ENCODE measurements at regions not wholly inside any gene's neighbourhood (a gene's known extent, or its start where the extent isn't known, plus 50 kb on each side); places are given as distances from the start of the nearest gene placed in this dataset.

DNA sequence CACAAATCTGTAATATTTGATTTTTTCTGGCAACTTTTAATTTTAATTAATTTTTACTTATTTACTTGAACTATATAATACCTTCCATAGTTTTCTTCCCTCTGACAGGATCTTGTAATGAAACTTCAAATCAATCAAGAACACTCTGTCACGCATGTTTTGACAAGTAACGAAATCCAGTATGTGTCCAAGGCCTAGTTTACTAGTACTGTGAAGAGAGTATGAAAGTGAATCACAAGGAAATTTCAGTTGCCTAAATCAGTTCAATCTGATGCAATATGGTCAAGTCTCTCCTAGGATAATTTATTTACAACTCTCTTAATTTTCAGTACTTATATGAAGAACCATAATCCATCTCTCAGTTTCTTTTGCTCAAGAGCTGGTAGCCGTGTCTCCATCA, 1344.6 kb upstream of the ZEB2 start:
- TF ChIP-seq, protein P1, sequence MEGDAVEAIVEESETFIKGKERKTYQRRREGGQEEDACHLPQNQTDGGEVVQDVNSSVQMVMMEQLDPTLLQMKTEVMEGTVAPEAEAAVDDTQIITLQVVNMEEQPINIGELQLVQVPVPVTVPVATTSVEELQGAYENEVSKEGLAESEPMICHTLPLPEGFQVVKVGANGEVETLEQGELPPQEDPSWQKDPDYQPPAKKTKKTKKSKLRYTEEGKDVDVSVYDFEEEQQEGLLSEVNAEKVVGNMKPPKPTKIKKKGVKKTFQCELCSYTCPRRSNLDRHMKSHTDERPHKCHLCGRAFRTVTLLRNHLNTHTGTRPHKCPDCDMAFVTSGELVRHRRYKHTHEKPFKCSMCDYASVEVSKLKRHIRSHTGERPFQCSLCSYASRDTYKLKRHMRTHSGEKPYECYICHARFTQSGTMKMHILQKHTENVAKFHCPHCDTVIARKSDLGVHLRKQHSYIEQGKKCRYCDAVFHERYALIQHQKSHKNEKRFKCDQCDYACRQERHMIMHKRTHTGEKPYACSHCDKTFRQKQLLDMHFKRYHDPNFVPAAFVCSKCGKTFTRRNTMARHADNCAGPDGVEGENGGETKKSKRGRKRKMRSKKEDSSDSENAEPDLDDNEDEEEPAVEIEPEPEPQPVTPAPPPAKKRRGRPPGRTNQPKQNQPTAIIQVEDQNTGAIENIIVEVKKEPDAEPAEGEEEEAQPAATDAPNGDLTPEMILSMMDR (IDR thresholded peaks at IDR 0.05): no peak
- TF ChIP-seq POLR2A (IDR thresholded peaks at IDR 0.05): no peak
